Motor neuron (in vitro differentiated cells): ENCODE measurements at regions not wholly inside any gene's neighbourhood (a gene's known extent, or its start where the extent isn't known, plus 50 kb on each side); places are given as distances from the start of the nearest gene placed in this dataset.
A peak's percentile ranks its signal among the peaks of the same experiment; 100 is the strongest.

Experiments
- ATAC-seq, 8 experiments: fragments of 200-7000 bp; cut with Tn5 transposase; replicated peaks in 6 of 8; 2 replicates each; pipeline ENCODE4 v1.8.0; 2021; ENCODE audit warnings: mild to moderate bottlenecking in 8 of 8, moderate library complexity in 8 of 8
- H3K27ac ChIP-seq, 2 donors: fragments of 250-450 bp; sonication (Bioruptor Pico); 2 replicates each; pipeline ENCODE4 v1.9.0; 2021; ENCODE audit warnings: antibody characterized with exemption in 2 of 2, mild to moderate bottlenecking in 2 of 2, moderate library complexity in 1 of 2
- H3K4me1 ChIP-seq, 2 donors: fragments of 250-450 bp; sonication (Bioruptor Pico); replicated peaks in 1 of 2; 2 replicates each; pipeline ENCODE4 v1.6.1; 2021; ENCODE audit warnings: antibody characterized with exemption in 2 of 2, mild to moderate bottlenecking in 2 of 2, moderate library complexity in 1 of 2
- H3K4me3 ChIP-seq, 5 donors: fragments of 250-450 bp; sonication (Bioruptor Pico); 2 replicates each; pipeline ENCODE4 v1.9.0; 2021; ENCODE audit warnings: antibody characterized with exemption in 5 of 5, mild to moderate bottlenecking in 5 of 5, moderate library complexity in 4 of 5
- WGBS, 10 experiments: fragments of 450-650 bp; shearing (Covaris generic); methylation state at CpG; one replicate each; pipeline ENCODE4 v1.0.0; 2022; 5-methylcytosine and 5-hydroxymethylcytosine counted together
- in situ Hi-C, 9 experiments: fragments of 400-800 bp; cut with MboI; loops; one replicate each; pipeline ENCODE4 v1.15.0; 2021; ENCODE audit warnings: low sequenced_read_pairs in 9 of 9, low pct_unique_long_range_greater_than_20kb in 2 of 9; ENCODE audit not compliant: unreplicated experiment in 9 of 9

DNA sequence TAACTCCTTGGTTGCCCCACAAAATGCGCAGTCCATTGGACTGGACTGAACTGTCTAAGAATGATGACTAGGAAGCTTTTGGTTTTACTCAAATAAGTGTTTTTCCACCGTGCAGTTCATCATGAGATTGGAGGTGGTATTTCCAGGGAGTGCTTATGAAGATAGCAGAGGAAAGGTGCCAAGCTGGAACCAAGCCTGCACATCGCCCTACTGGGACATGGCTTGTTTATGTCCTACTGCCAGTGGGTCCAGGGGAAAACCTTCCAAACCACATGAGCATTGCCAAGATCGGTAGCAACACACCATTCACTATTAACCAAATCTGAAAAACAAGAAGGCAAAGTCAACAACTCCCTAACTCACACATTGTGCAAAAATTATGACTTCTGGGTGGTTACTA, 54.7 kb upstream of the DSCAM start:
- WGBS, 10 experiments = 0 to 100% (median 90%) methylated on average over 1 to 3 of the region's 4 CpGs; no CpG with 5 or more reads in 2 of the 10 experiments
- peaks cover 5 to 6% of the 10 kb centered on the region in 2 donors for H3K4me1 ChIP-seq
- in situ Hi-C loops = no loop called here
- no peak overlapping the region for H3K4me3 ChIP-seq
- no peak for ATAC-seq
- no peak overlapping the region for H3K27ac ChIP-seq

DNA sequence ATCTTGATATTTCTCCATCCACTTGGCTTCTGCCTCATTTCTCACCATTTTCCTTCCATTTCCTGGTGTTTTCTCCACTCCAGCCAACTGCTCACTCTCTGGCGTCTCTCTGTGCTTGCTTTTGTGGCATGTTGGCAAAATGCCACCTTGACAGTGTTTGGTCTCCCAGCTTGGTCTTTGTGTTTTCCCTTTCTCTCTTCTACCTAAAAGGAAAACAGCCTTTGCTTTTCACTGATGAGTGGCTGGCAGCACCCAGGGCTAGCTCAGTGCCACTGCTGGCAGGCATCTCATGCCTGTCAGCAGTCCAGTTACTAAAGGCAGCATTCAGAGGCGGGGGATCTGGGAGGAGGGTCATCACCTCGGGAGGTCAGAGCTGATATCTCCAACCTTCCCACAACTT, 55.3 kb upstream of the DSCAM start:
- no peak overlapping the region for H3K27ac ChIP-seq
- 60 to 100% (median 75%) methylated on average over 1 to 3 of the region's 3 CpGs; no CpG with 5 or more reads in 6 of the 10 experiments for WGBS, 10 experiments
- ATAC-seq = peak in 3 of 8 experiments; percentile 37 to 71 (median 63)
- H3K4me3 ChIP-seq = no peak overlapping the region
- H3K4me1 ChIP-seq = peaks cover 5 to 6% of the 10 kb centered on the region in 2 donors
- in situ Hi-C loops = no loop called here

DNA sequence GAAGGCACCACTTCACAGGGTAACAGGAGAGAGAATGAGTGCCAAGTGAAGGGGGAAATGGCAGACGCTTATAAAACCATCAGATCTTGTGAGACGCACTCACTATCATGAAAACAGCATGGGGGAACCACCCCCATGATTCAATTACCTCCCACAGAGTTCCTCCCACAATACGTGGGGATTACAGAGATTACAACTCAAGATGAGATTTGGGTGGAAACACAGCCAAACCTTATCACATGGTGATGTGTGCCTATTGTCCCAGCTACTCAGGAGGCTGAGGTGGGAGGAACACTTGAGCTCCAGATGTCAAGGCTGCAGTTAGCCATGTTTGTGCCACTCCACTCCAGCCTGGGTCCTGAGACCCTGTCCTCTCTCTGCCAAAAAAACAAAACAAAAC, 56.0 kb upstream of the DSCAM start:
- no peak overlapping the region for H3K27ac ChIP-seq
- WGBS, 10 experiments = 0 to 86% (median 64%) methylated on average over 1 to 3 of the region's 3 CpGs; no CpG with 5 or more reads in 4 of the 10 experiments
- no peak overlapping the region for H3K4me3 ChIP-seq
- in situ Hi-C loops = no loop called here
- peaks cover 5 to 6% of the 10 kb centered on the region in 2 donors for H3K4me1 ChIP-seq
- no peak for ATAC-seq

DNA sequence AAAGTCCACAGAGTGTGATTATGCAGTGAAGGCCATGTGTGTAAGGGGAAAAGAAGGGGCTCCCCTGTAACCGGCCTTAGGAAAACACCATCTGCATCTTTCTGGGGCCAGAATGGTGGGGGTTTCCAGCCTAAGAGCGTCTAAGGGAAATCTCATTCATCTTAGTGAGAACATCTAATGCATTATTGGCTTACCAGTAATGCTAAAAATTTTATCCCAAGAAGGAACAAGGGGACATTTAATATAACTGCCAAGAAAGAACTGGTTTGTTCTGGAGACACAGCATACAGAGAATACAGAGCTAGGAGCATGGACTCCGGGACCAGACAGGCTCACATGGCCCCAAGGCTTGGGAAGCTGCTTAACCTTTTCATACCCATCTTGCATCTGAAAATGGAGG, 58.3 kb upstream of the DSCAM start:
- peak in 1 of 8 experiments; percentile 22 for ATAC-seq
- WGBS, 10 experiments = 0 to 90% (median 58%) methylated on average over 1 to 3 of the region's 3 CpGs; no CpG with 5 or more reads in 2 of the 10 experiments
- in situ Hi-C loops = no loop called here
- peaks cover 5 to 6% of the 10 kb centered on the region in 2 donors for H3K4me1 ChIP-seq
- no peak overlapping the region for H3K4me3 ChIP-seq
- H3K27ac ChIP-seq = no peak overlapping the region

DNA sequence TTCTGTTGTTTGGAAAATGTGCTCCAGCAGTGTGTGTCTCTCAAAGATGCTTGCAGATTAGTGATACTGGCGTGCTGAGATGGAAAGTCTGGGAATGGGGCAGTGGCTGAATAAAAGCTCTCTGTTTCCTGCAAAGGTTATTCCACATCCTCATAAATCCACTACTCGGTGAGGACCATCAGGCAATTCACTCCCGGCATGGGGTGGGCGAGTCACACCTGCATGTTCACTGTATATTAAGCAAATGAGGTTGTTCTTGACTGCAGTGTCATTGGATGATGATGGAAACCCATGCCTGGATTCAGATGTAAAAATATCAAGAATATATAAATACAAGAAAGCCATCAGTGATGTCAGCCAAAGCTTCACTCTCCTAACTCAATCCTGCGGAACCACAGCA, 65.4 kb upstream of the DSCAM start:
- 6 to 100% (median 68%) methylated on average over 1 to 5 of the region's 5 CpGs; no CpG with 5 or more reads in 2 of the 10 experiments for whole genome bisulfite sequencing, 10 experiments

DNA sequence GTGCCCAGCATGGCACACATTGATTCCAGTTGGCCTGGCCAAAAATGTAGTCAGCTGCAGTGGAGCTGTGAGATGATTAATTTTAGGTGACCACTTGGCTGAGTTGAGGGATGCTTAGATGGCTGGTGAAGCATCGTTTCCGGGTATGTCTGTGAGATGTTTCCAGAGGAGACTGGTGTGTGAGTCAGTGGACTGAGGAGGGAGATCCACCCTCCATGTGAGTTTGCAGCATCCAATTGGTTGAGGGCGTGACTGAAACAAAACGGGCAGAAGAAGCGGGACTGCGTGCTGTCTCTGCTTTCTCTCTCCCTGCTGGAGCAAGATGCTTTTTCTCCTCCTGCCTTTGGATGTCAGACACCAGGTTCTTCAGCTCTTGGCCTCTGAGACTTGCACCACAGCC, 68.2 kb upstream of the DSCAM start:
- in situ Hi-C loops = no loop called here
- 24 to 100% (median 83%) methylated on average over 2 to 4 of the region's 6 CpGs; no CpG with 5 or more reads in 5 of the 10 experiments for WGBS, 10 experiments

More for the DNA sequence above, 65.4 kb upstream of the DSCAM start:
- in situ Hi-C loops = no loop called here
- H3K4me1 ChIP-seq = peaks cover 0 to 9% of the 10 kb centered on the region in 2 donors
- peak in 4 of 8 experiments; percentile 42 to 83 (median 50) for ATAC-seq
- peak overlapping the region in 1 of 2 donors; percentile 8 for H3K27ac ChIP-seq
- no peak overlapping the region for H3K4me3 ChIP-seq

DNA sequence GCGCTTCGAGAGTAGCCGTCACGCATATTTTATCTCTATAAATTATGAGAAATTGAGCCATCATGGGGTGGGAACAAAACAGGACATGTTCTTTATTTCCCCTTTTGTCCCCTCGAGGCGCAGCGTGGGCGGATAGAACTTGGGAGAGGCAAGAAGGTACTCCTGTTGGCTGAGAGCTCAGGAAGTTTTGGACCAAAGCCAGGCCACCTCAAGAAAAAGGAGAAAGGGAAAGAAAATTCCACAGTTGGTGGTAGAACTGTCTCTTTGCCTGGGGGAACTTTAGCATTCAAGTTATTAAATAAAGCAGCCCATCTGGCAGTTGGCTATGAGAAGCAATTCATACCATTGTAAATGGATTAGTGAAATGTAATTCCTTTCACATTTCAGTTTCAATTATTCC, 76.4 kb upstream of the DSCAM start:
- WGBS, 10 experiments = 0 to 100% (median 70%) methylated on average over 2 to 8 of the region's 8 CpGs; no CpG with 5 or more reads in 1 of the 10 experiments
- peak in 2 of 8 experiments; percentile 21 to 84 for ATAC-seq
- no peak overlapping the region for H3K27ac ChIP-seq
- H3K4me3 ChIP-seq = no peak overlapping the region
- H3K4me1 ChIP-seq = no peaks in the 10 kb centered on the region
- in situ Hi-C loops = no loop called here

More for the DNA sequence above, 68.2 kb upstream of the DSCAM start:
- Histone ChIP-seq H3K4me1 (peaks cover 0 to 9% of the 10 kb centered on the region in 2 donors), H3K27ac (no peak overlapping the region), H3K4me3 (no peak overlapping the region)
- peak in 1 of 8 experiments; percentile 81 for ATAC-seq

DNA sequence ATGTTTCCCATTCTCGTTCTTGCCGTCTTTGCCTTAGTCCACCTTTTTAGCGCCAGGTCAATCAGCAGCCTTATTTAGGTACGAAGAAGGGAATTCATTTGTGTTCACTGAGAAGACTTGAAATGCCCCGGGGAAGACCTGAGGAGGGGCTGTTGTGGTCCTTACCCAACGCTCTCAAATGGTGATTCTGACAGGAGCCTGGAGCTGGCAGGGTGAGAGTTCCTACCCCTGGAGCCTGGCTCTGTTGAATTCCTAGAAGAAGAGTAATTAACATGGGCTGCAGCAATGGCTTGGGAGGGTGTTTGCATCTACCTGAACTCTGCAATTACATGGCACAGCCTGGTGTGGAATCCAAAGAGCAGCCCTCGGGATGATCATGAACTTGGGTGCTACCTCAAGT, 76.9 kb upstream of the DSCAM start:
- peak in 1 of 8 experiments; percentile 58 for ATAC-seq
- Histone ChIP-seq H3K27ac (no peak overlapping the region), H3K4me1 (no peaks in the 10 kb centered on the region), H3K4me3 (no peak overlapping the region)
- in situ Hi-C loops = no loop called here
- 0 to 100% (median 50%) methylated on average over 1 to 5 of the region's 7 CpGs; no CpG with 5 or more reads in 1 of the 10 experiments for WGBS, 10 experiments

DNA sequence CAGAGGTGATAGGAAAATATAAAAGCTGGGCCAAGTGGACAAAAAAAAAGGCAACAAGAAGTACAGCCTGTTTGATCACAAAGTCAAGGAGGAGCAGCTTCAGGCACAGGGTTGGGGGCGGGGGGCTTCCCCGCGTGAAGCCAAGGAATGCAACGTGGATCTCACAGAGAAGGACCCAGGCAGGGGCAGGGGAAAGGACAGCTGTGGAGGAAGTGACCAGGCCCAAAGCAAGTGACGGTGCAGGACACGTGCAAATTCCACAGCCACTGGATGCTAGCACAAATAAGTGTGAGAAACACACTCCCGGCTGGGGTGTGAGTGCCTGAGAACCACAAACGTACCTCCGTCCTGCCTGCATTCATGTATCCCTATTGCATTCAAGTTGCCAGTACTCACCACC, 77.7 kb upstream of the DSCAM start:
- Histone ChIP-seq H3K4me1 (no peaks in the 10 kb centered on the region), H3K4me3 (no peak overlapping the region), H3K27ac (no peak overlapping the region)
- ATAC-seq = no peak
- in situ Hi-C loops = loop anchor here in 1 of 9 experiments (25.0 kb wide), 1 partner anchor 113 kb away; no protein-coding TSS in a partner anchor
- WGBS, 10 experiments = 20 to 94% (median 54%) methylated on average over 1 to 9 of the region's 9 CpGs; no CpG with 5 or more reads in 2 of the 10 experiments

DNA sequence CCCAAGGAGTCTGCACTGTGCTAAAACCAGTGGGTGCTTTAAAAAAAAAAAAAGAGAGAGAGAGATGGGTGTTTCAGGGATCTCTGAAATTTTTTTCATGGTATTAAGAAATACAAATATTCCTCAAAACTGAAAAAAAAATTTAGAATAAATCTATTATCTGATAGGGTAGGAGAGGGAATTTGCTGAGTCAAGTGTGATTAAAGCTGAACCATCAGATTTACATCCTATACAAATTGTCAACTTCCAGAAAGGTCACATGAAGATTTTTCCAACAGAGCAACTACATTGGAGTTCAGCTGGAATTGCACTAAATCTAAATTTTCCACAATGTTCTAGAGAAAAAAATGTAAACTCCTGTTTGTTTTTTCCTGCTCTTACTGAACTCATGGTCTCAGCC, 79.3 kb upstream of the DSCAM start:
- in situ Hi-C loops = loop anchor here in 1 of 9 experiments (25.0 kb wide), 1 partner anchor 111 kb away; no protein-coding TSS in a partner anchor
- ATAC-seq = no peak
- no peak overlapping the region for H3K27ac ChIP-seq
- no peaks in the 10 kb centered on the region for H3K4me1 ChIP-seq
- no peak overlapping the region for H3K4me3 ChIP-seq

DNA sequence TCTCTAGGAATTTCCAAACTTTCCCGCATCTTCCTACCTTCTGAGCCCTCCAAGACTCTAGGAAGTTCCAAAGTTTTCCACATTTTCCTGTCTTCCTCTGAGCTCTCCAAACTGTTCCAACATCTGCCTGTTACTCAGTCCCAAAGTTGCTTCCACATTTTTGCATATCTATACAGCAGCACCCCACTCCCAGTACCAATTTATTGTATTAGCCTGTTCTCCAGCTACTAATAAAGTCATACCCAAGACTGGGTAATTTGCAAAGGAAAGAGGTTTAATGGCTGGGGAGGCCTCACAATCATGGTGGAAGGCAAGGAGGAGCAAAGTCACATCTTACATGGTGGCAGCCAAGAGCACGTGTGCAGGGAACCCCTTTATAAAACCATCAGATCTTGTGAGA, 82.9 kb upstream of the DSCAM start:
- in situ Hi-C loops = loop anchor here in 1 of 9 experiments (25.0 kb wide), 1 partner anchor 107 kb away; no protein-coding TSS in a partner anchor
- 40 to 100% (median 88%) methylated on average over 1 to 2 of the region's 2 CpGs; no CpG with 5 or more reads in 1 of the 10 experiments for WGBS, 10 experiments
- no peak for ATAC-seq
- Histone ChIP-seq H3K4me3 (no peak overlapping the region), H3K4me1 (no peaks in the 10 kb centered on the region), H3K27ac (no peak overlapping the region)

DNA sequence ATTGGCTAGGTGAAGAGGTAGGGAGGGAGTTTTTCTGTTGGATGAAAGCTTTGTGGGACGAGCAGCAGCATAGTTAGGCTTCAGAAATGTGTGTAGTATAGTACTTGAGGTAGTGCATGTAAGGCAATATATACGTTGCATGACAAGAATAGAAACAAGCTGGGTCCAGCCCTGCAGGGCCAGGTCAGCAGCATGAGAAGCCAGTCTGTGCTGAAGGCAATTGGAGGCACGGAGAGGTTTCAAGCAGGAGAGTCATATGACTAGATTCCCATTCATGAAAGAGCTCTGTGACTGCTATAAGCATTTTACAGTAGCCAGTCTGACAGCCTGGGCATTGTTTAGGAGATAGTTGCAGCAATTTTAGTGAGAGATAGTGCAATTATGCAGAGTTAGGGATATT, 84.2 kb upstream of the DSCAM start:
- no peaks in the 10 kb centered on the region for H3K4me1 ChIP-seq
- no peak overlapping the region for H3K4me3 ChIP-seq
- no peak overlapping the region for H3K27ac ChIP-seq
- in situ Hi-C loops = loop anchor here in 1 of 9 experiments (25.0 kb wide), 1 partner anchor 106 kb away; no protein-coding TSS in a partner anchor
- ATAC-seq = peak in 3 of 8 experiments; percentile 38 to 87 (median 53)
- WGBS, 10 experiments = 7 to 83% (median 62%) methylated on average over 1 to 3 of the region's 3 CpGs; no CpG with 5 or more reads in 4 of the 10 experiments

DNA sequence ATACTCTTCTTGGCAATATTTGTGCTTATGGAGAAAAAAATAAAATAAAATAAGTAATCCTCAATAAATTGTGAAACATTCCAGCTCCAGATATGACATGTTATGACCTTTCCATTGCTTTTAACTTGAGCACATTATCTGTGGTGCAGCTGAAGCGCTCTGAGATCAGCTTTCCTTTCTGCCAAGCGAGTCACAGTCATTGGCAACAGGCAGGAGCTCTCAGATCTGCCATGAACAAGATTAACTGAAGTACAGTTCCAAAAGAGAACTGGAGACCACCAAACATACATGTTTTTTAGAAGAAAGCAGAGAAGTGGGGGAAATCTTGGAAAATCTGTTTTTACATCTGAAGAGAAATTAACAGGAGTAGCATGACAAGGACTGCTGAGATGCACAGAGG, 89.2 kb upstream of the DSCAM start:
- Histone ChIP-seq H3K27ac (no peak overlapping the region), H3K4me3 (no peak overlapping the region), H3K4me1 (peaks cover 0 to 4% of the 10 kb centered on the region in 2 donors)
- 7 to 100% (median 88%) methylated on average over 1 to 2 of the region's 2 CpGs for WGBS, 10 experiments
- in situ Hi-C loops = loop anchor here in 1 of 9 experiments (25.0 kb wide), 1 partner anchor 101 kb away; no protein-coding TSS in a partner anchor
- ATAC-seq = no peak
